Left colon (tissue), 2 donors: ENCODE measurements at regions not wholly inside any gene's neighbourhood (a gene's known extent, or its start where the extent isn't known, plus 50 kb on each side); places are given as distances from the start of the nearest gene placed in this dataset.
"Not testable (repeated sequence)": the region's sequence is repeated elsewhere in the genome, so short reads cannot be mapped to it uniquely, and the experiment has no call there.

ENCODE experiments used
- ATAC-seq: fragments of 200-7000 bp; cut with Tn5 transposase; one replicate; pipeline ENCODE4 v1.9.1; 2020; ENCODE audit warnings: mild to moderate bottlenecking, moderate library complexity
- DNase-seq, 2 donors: peaks; one replicate each; pipeline ENCODE4 v3.0.0-alpha.2; 2020
- intact Hi-C, 2 donors: fragments of 100-400 bp; cut with DNase I in 1 of 2; cut with micrococcal nuclease in 1 of 2; formaldehyde crosslinking; loops; one replicate each; pipeline versions ENCODE4 v1.11.2 to v1.14.0; 2022; cut with DNase I, micrococcal nuclease
- donor health status: DM: no; HTN: no; CAD: no.
- donor health status: DM: yes; HTN: yes; CAD: no.

DNA sequence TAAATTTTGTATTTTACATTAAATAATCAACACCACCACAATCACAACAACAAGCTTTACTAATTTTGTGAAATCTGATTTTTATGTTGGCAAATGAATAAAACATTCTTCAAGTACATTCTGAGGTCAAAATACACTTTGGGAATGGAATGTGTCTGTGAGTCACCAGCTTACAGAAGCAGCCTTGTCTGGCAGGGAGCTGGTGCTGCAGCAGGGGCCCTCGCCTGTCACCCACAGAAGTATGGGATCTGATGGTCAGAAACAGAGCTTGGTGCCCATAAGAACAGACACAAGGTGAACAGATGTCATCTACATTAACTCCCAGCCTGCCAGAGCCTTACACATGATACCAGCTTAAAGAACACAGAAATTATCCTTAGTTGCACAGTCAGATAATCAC, 496.9 kb downstream of the CCSER2 start:
- ATAC-seq (no peak), DNase-seq (no peak)
- intact Hi-C loops, result no loop called here

GRCh38 chr10:84826704-84827103, 498.3 kb downstream of the CCSER2 start:
- DNase-seq (no peak), ATAC-seq (no peak)
- intact Hi-C loops, result no loop called here

GRCh38 chr10:84829131-84829530, 500.7 kb downstream of the CCSER2 start:
- intact Hi-C loops, result no loop called here
- DNase-seq (no peak), ATAC-seq (no peak)

DNA sequence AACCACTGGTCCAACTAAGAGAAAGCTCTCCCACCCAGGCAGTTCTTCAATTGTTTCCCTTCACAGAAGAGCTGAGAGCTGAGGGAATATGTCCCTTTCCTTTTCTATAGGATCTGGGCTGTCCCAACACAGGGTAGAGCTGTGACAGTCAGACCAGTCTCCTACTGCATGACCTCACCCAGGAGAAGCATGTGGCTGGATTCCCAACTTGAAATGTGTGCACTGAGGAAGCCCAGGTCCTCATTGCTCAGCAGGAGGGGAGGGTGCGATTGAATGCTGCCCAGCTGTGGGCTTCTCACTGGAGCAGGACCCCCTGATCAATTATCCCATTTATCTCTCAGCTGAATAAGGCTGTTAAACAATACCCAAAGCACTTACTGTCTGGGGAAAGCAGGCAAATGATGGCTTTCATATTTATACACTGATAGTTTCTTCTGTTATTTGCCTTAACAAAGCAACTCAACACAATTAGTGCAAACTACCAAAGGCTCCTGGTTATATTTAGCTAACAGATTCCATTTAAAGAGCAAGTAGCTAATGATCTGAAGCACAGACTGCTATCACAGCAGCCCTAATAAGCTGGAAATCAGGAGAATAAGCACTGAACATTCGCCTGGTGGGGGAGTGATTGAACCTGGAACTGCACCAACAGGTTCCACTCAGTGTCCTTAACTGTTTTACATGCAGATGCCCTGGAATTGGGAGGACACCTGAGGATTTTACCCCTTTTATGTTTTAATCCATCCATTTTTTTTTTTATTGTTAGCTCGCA, 508.8 kb downstream of the CCSER2 start:
- no peak for DNase-seq
- no peak for ATAC-seq
- intact Hi-C loops, result no loop called here

DNA sequence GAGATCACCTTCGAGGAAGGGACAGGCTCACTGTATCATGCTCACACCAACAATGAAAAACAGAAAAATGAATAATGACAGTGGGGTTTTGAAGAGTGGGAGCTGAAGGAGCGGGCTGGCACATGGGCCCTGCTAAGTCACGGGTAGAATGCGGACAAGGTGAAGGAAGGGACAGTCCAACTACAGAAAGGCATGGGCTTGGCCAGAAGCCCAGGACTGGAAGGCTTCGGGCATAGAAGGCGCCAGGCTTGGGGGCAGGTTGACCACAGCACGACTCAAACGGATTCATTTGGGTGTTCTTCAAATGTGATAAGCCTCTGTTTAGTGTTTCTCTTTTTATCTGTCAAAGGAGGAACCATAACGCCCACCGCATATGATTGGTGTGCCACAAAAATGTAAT, 509.5 kb downstream of the CCSER2 start:
- intact Hi-C loops, result no loop called here
- ATAC-seq (no peak), DNase-seq (no peak)

GRCh38 chr10:84838851-84839250, 510.5 kb downstream of the CCSER2 start:
- intact Hi-C loops, result no loop called here
- no peak for DNase-seq

DNA sequence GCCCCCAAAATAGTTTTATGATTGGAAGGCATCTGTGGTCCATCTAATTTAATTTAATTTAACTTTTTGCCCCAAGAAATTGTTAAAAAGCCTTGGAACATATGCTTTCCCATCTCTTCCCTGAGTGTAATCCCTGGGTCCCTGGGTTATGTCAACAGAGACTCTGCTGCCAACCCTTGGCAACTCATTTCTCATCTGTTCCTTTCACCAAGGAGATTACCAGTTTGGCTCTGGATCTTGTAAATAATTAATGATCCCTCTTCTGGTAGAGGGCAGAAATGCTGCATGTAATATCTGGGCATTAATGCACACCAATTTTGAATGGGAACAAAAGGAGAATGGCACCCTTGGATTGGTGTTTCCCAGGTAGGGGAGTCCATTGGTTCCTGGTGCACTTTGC, 514.2 kb downstream of the CCSER2 start:
- DNase-seq, result no peak
- ATAC-seq, result no peak
- intact Hi-C loops, result no loop called here

More at GRCh38 chr10:84838851-84839250, 510.5 kb downstream of the CCSER2 start:
- no peak for ATAC-seq

GRCh38 chr10:84844461-84844860, 516.1 kb downstream of the CCSER2 start:
- DNase-seq, result no peak
- intact Hi-C loops, result no loop called here
- ATAC-seq, result no peak

DNA sequence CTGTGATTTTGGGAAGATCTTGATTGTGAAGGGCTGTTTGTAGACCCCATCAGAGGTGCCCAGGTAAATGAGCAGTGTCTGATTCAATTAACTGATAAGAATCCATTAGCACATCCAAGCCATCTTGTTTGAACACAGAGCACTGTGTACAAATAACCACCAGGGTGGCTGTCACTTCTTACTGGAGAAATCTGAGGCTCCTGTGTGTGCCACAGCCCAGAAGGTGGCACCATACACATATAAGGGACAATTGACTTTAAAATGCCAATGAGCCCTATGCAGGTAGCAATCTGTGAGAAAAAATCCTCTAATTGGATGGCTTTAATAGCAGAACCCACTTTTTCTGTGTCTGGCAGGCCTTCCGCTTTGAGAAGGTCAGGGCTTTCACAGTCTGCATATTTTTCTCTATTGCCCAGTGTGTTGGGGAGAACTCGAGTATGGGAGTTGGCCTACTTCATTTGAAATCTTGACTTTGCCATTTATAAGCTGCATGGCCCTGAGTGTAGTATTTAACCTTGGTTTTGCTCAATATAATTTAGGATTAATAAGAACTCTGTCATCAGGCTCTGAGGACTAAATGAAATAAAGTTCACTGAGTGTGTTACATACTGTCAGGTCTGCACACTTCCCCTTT, 517.4 kb downstream of the CCSER2 start:
- intact Hi-C loops, result no loop called here
- DNase-seq (peak in 1 of 2 donors; percentile 16), ATAC-seq (peak; percentile 60)

DNA sequence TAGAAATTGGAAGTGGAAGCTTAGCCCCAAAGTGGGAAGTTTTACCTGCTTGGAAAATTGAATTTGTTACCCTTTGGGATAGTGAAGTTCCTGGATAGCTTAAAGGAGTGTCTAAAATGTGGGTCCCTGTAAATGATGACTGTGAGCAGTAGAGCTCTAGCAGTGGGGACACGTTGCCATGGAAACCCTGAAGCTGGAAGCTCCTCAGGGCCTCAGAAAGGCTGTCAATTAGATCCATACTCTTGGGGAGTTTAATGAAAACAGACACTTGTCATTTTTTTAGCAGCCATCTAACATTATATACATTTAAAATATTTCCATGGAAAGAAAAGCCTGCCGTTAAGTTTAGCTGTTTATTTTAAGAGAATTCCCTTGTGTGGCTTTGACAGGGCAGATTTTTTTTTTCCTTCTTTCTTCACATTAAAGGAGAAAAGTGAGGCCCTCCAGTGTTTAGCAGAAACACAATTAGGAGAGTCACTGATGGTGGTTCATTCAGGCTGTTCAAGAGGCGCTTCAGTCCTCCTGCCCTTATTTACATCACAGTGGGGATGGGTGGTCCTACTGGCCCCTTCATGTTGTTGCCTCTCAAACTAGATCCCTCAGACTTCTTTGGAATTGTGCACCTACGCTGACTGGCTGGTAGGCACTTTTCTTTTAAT, 518.4 kb downstream of the CCSER2 start:
- intact Hi-C loops, result no loop called here
- no peak for DNase-seq
- ATAC-seq, result no peak

GRCh38 chr10:84848967-84849366, 520.6 kb downstream of the CCSER2 start:
- ATAC-seq (no peak), DNase-seq (no peak)
- intact Hi-C loops, result no loop called here

GRCh38 chr10:84850826-84851225, 522.4 kb downstream of the CCSER2 start:
- intact Hi-C loops, result no loop called here
- no peak for ATAC-seq
- no peak for DNase-seq

- DNase-seq (no peak), ATAC-seq (no peak)
- intact Hi-C loops, result no loop called here
These were observed 526.0 kb downstream of the CCSER2 start for GRCh38 chr10:84854439-84854838.

- intact Hi-C loops, result no loop called here
- no peak for DNase-seq
- no peak for ATAC-seq
These were observed 532.5 kb downstream of the CCSER2 start for GRCh38 chr10:84860855-84861254.

- no peak for DNase-seq
- intact Hi-C loops, result no loop called here
- no peak for ATAC-seq
These were observed 534.2 kb downstream of the CCSER2 start for GRCh38 chr10:84862551-84862950.

DNA sequence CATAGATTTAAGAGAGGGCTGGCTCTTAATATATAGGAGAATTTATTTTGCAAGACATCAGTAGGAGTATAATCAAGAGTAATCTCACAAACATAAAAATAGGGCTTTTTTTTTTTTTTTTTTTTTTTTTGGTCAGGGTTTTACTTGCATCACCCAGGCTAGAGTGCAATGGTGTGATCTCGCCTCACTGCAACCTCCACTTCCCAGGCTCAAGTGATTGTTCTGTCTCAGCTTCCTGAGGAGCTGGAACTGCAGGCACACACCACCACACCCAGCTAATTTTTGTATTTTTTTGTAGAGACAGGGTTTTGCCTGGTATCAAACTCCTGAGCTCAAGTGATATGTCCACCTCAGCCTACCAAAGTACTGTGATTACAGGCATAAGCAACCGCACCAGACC, 535.3 kb downstream of the CCSER2 start:
- DNase-seq, result no peak
- intact Hi-C loops, result no loop called here
- no peak for ATAC-seq

- intact Hi-C loops, result no loop called here
- DNase-seq (no peak), ATAC-seq (peak; percentile 52)
These were observed 548.0 kb downstream of the CCSER2 start for GRCh38 chr10:84876116-84876999.

DNA sequence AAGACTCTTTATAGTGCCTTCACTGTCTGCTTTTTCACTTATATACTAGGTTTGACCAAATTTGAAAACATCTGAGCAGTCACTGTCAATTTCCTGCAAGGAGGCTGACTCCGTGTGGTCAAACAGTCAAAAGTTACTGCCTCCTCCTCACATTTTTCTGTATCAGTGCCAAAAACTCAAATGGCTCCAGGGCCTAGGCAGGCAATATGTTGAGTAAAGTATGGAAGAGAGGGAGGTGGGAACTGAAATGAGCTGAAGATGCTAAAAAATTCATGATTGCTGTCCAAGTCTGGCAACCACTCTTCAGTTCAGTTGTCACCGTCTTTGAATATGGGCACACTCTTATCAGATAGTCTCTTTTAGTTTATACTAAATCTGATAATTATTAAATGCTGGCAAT, 551.6 kb downstream of the CCSER2 start:
- no peak for ATAC-seq
- intact Hi-C loops, result no loop called here
- DNase-seq, result no peak

GRCh38 chr10:84881696-84882095, 553.3 kb downstream of the CCSER2 start:
- ATAC-seq, intact Hi-C loops, DNase-seq: not testable (repeated sequence)
